ENCODE measurements at regions not wholly inside any gene's neighbourhood (a gene's known extent, or its start where the extent isn't known, plus 50 kb on each side); places are given as distances from the start of the nearest gene placed in this dataset.

- no peaks in the 10 kb centered on the region for H3K36me3 ChIP-seq
- no peak overlapping the region for H3K4me3 ChIP-seq (ENCODE audit: low read depth, low read length)
- H3K27ac ChIP-seq: no peak overlapping the region
- no peak for DNase-seq
- no peaks in the 10 kb centered on the region for H3K9me3 ChIP-seq (ENCODE audit: severe bottlenecking)
- H3K27me3 ChIP-seq (ENCODE audit: insufficient read depth, low read depth, severe bottlenecking): peaks cover 46% of the 10 kb centered on the region
- TF ChIP-seq CTCF (IDR thresholded peaks at IDR 0.05; ENCODE audit: low read depth, low read length): no peak
Observed at GRCh38 chr16:74094514-74094913, 202.1 kb upstream of the PSMD7 start.

- Histone ChIP-seq H3K27me3 (ENCODE audit: insufficient read depth, low read depth, severe bottlenecking) (peaks cover 40% of the 10 kb centered on the region), H3K27ac (no peak overlapping the region), H3K9me3 (ENCODE audit: severe bottlenecking) (no peaks in the 10 kb centered on the region), H3K36me3 (no peaks in the 10 kb centered on the region), H3K4me3 (ENCODE audit: low read depth, low read length) (no peak overlapping the region)
- no peak for TF ChIP-seq CTCF (IDR thresholded peaks at IDR 0.05; ENCODE audit: low read depth, low read length)
- DNase-seq: no peak
Observed at GRCh38 chr16:74092336-74092735, 204.3 kb upstream of the PSMD7 start.

GRCh38 chr16:74090871-74091270 lies 205.7 kb upstream of the PSMD7 start:
- Histone ChIP-seq H3K27me3 (ENCODE audit: insufficient read depth, low read depth, severe bottlenecking) (peaks cover 39% of the 10 kb centered on the region), H3K36me3 (no peaks in the 10 kb centered on the region), H3K9me3 (ENCODE audit: severe bottlenecking) (no peaks in the 10 kb centered on the region), H3K4me3 (ENCODE audit: low read depth, low read length) (no peak overlapping the region), H3K27ac (no peak overlapping the region)
- no peak for DNase-seq
- TF ChIP-seq CTCF (IDR thresholded peaks at IDR 0.05; ENCODE audit: low read depth, low read length): no peak

- Histone ChIP-seq H3K4me3 (ENCODE audit: low read depth, low read length) (no peak overlapping the region), H3K27me3 (ENCODE audit: insufficient read depth, low read depth, severe bottlenecking) (peaks cover 9% of the 10 kb centered on the region), H3K36me3 (no peaks in the 10 kb centered on the region), H3K9me3 (ENCODE audit: severe bottlenecking) (no peaks in the 10 kb centered on the region), H3K27ac (no peak overlapping the region)
- DNase-seq: no peak
- TF ChIP-seq CTCF (IDR thresholded peaks at IDR 0.05; ENCODE audit: low read depth, low read length): no peak
Observed at GRCh38 chr16:74083541-74083940, 213.1 kb upstream of the PSMD7 start.

GRCh38 chr16:74080311-74080710 lies 216.3 kb upstream of the PSMD7 start:
- H3K9me3 ChIP-seq (ENCODE audit: severe bottlenecking): peaks cover 3% of the 10 kb centered on the region
- DNase-seq: no peak
- peaks cover 9% of the 10 kb centered on the region for H3K27me3 ChIP-seq (ENCODE audit: insufficient read depth, low read depth, severe bottlenecking)
- no peak overlapping the region for H3K27ac ChIP-seq
- H3K36me3 ChIP-seq: no peaks in the 10 kb centered on the region
- TF ChIP-seq CTCF (IDR thresholded peaks at IDR 0.05; ENCODE audit: low read depth, low read length): no peak
- no peak overlapping the region for H3K4me3 ChIP-seq (ENCODE audit: low read depth, low read length)

- no peaks in the 10 kb centered on the region for H3K36me3 ChIP-seq
- TF ChIP-seq CTCF (IDR thresholded peaks at IDR 0.05; ENCODE audit: low read depth, low read length): no peak
- no peak for DNase-seq
- peaks cover 7% of the 10 kb centered on the region for H3K9me3 ChIP-seq (ENCODE audit: severe bottlenecking)
- H3K27me3 ChIP-seq (ENCODE audit: insufficient read depth, low read depth, severe bottlenecking): peaks cover 8% of the 10 kb centered on the region
- H3K27ac ChIP-seq: no peak overlapping the region
- H3K4me3 ChIP-seq (ENCODE audit: low read depth, low read length): no peak overlapping the region
Observed at GRCh38 chr16:74079232-74079586, 217.4 kb upstream of the PSMD7 start.
